Thoracic aorta (tissue), 2 donors: ENCODE measurements at regions not wholly inside any gene's neighbourhood (a gene's known extent, or its start where the extent isn't known, plus 50 kb on each side); places are given as distances from the start of the nearest gene placed in this dataset.
"Not testable (repeated sequence)": the region's sequence is repeated elsewhere in the genome, so short reads cannot be mapped to it uniquely, and the experiment has no call there.

ENCODE experiments used
- ATAC-seq: fragments of 150-250 bp; one replicate; pipeline ENCODE4 v1.8.0; 2017; ENCODE audit warnings: low read depth; ENCODE audit not compliant: insufficient number of reproducible peaks, low FRiP score
- DNase-seq: peaks from one replicate; pipeline ENCODE4 v3.0.0-alpha.2; 2020; ENCODE audit warnings: low spot score
- H3K27ac ChIP-seq, 2 donors: fragments of 200-600 bp; sonication (generic); 1 replicate in 1 of 2; 2 replicates in 1 of 2; pipeline ENCODE4 v1.5.1; 2016; ENCODE audit warnings: mild to moderate bottlenecking in 2 of 2, moderate library complexity in 2 of 2
- H3K27me3 ChIP-seq: fragments of 200-600 bp; sonication (generic); replicated peaks from 2 replicates; pipeline ENCODE4 v1.6.0; 2016; ENCODE audit warnings: mild to moderate bottlenecking; ENCODE audit not compliant: insufficient read depth
- H3K36me3 ChIP-seq: fragments of 200-600 bp; sonication (generic); one replicate; pipeline ENCODE4 v1.5.1; 2016
- H3K4me1 ChIP-seq, 2 donors: fragments of 200-600 bp; sonication (generic); 1 replicate in 1 of 2; 2 replicates in 1 of 2; pipeline versions ENCODE4 v1.5.1 to v1.6.0; 2016; ENCODE audit warnings: low read depth in 2 of 2, mild to moderate bottlenecking in 1 of 2; ENCODE audit not compliant: control insufficient read depth in 1 of 2
- H3K4me3 ChIP-seq: fragments of 200-600 bp; sonication (generic); 2 replicates; pipeline ENCODE4 v1.5.1; 2016; ENCODE audit warnings: mild to moderate bottlenecking
- H3K9me3 ChIP-seq: fragments of 200-600 bp; sonication (generic); 2 replicates; pipeline ENCODE4 v1.5.1; 2016
- CTCF ChIP-seq: fragments of 200-600 bp; sonication (generic); IDR thresholded peaks from one replicate; pipeline ENCODE4 v1.5.1; 2019; ENCODE audit warnings: antibody characterized with exemption

- H3K4me1 ChIP-seq = no peaks in the 10 kb centered on the region
- no peaks in the 10 kb centered on the region for H3K27me3 ChIP-seq
- H3K9me3 ChIP-seq = no peaks in the 10 kb centered on the region
- DNase-seq (no peak), ATAC-seq (no peak)
- TF ChIP-seq CTCF = no peak
- H3K36me3 ChIP-seq = no peaks in the 10 kb centered on the region
- no peak overlapping the region for H3K27ac ChIP-seq
- no peak overlapping the region for H3K4me3 ChIP-seq
Measured at GRCh38 chr11:38839071-38839470, 2241.0 kb upstream of the RAG2 start.

DNA sequence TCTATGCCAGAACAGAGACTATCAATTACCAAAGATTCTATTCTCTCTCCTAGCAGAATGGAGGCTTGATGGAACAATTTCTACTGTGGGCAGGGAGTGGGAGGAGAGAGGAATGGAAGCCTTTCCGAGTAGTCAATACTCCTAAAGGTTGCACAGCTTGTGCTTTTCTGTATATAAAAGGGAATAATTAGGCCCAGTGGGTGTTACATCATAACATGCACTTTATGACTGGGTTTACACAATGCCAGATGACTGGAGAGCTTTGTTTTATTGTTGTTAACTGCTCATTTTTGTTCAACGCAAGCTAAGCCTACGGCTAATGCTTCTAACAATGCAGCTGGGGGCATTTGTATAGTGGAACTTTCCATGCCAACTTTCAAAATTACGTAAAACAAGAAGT is 2237.9 kb upstream of the RAG2 start:
- TF ChIP-seq CTCF = no peak
- no peak overlapping the region for H3K4me3 ChIP-seq
- H3K36me3 ChIP-seq = no peaks in the 10 kb centered on the region
- H3K27ac ChIP-seq = no peak overlapping the region
- no peak for DNase-seq
- no peaks in the 10 kb centered on the region for H3K27me3 ChIP-seq
- no peak for ATAC-seq
- no peaks in the 10 kb centered on the region for H3K4me1 ChIP-seq
- no peaks in the 10 kb centered on the region for H3K9me3 ChIP-seq

GRCh38 chr11:38824573-38824972 is 2226.5 kb upstream of the RAG2 start:
- Histone ChIP-seq H3K4me1 (no peaks in the 10 kb centered on the region), H3K27me3 (no peaks in the 10 kb centered on the region), H3K4me3 (no peak overlapping the region), H3K36me3 (no peaks in the 10 kb centered on the region), H3K9me3 (no peaks in the 10 kb centered on the region), H3K27ac (no peak overlapping the region)
- no peak for ATAC-seq
- TF ChIP-seq CTCF = no peak
- DNase-seq = no peak

DNA sequence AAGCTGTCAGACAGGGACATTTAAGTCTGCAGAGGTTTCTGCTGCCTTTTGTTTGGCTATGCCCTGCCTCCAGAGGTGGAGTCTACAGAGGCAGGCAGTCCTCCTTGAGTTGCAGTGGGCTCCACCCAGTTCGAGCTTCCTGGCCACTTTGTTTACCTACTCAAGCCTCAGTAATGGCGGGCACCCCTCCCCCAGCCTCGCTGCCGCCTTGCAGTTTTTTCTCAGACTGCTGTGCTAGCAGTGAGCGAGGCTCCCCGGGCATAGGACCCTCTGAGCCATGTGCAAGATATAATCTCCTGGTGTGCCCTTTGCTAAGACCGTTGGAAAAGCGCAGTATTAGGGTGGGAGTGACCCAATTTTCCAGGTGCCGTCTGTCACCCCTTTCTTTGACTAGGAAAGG is 2223.8 kb upstream of the RAG2 start:
- H3K4me3 ChIP-seq, H3K27ac ChIP-seq, H3K36me3 ChIP-seq, H3K4me1 ChIP-seq, H3K9me3 ChIP-seq, ATAC-seq, DNase-seq, H3K27me3 ChIP-seq: not testable (repeated sequence)

GRCh38 chr11:38819981-38820380 is 2221.9 kb upstream of the RAG2 start:
- Histone ChIP-seq H3K27me3 (no peaks in the 10 kb centered on the region), H3K27ac (no peak overlapping the region), H3K4me3 (no peak overlapping the region), H3K36me3 (no peaks in the 10 kb centered on the region), H3K9me3 (no peaks in the 10 kb centered on the region), H3K4me1 (no peaks in the 10 kb centered on the region)
- TF ChIP-seq CTCF = no peak
- ATAC-seq = no peak
- DNase-seq = no peak

DNA sequence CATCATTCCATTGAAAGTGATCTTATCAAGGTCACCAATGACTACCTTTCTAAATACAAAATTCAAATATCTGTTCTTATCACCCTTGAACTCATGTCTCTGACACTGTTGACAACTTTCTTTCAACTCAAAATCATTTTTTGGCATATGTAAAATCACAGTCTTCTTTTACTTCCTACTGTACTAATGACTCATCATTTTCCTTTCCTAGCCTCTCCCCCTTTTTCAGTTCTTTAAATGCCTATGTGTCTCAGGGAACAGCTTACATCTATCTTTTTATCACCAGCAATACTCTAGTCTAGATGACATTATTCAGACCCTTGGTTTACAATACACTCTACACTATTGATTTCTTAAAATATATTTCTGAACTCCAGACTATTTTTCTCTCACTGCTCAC is 2220.7 kb upstream of the RAG2 start:
- H3K4me1 ChIP-seq = no peaks in the 10 kb centered on the region
- no peak for ATAC-seq
- no peak for DNase-seq
- no peaks in the 10 kb centered on the region for H3K9me3 ChIP-seq
- TF ChIP-seq CTCF = no peak
- no peak overlapping the region for H3K27ac ChIP-seq
- H3K36me3 ChIP-seq = no peaks in the 10 kb centered on the region
- H3K27me3 ChIP-seq = no peaks in the 10 kb centered on the region
- no peak overlapping the region for H3K4me3 ChIP-seq
